ENCODE measurements at regions not wholly inside any gene's neighbourhood (a gene's known extent, or its start where the extent isn't known, plus 50 kb on each side); places are given as distances from the start of the nearest gene placed in this dataset.
A peak's percentile ranks its signal among the peaks of the same experiment; 100 is the strongest.

GRCh38 chrX:40273356-40274050, 175.7 kb upstream of the BCOR start:
- no peak for DNase-seq (ENCODE audit: low spot score)

DNA sequence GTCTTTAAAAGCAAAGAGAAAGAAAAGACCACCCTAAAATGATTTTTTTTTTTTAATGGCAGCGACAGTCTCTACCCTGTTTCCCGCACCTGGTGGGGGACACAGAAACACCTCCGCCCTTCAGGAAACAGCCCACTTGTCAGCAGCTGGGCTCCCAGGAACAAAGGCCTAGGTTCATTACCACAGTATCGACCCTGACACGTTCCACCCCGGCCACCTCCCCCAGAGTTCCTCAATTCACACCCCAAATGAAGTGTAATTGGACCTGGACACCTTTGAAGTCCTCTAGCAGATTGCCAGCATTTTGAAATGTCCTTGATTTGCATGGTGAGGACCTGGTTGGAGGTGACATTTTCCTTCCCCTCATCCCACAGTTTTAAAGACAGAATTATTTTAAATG, 175.0 kb upstream of the BCOR start:
- no peak for DNase-seq (ENCODE audit: low spot score)

- no peak for DNase-seq (ENCODE audit: low spot score)
Observed at GRCh38 chrX:40272141-40272540, 174.4 kb upstream of the BCOR start.

DNA sequence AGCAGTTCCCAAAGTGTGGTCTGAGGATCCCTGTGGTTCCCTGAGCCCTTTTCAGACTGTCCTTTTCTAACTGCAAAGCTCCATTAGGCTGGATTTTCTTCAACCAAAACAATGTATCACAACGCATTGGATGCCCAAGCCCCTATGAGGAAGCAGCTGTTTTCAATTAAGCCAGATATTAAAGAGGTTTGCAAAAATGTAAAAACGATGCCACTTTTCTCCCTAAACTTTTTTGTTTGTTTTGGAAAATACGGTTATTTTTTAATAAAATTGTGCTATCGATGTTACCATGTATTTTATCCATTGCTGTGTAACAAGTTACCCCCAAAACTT, 170.4 kb upstream of the BCOR start:
- DNase-seq (ENCODE audit: low spot score) = no peak

- DNase-seq (ENCODE audit: low spot score) = no peak
Observed at GRCh38 chrX:40267334-40268187, 169.8 kb upstream of the BCOR start.

- DNase-seq (ENCODE audit: low spot score) = peak; percentile 83
Observed at GRCh38 chrX:40266490-40267333, 169.0 kb upstream of the BCOR start.

GRCh38 chrX:40265936-40266335, 168.2 kb upstream of the BCOR start:
- DNase-seq (ENCODE audit: low spot score) = no peak

- no peak for DNase-seq (ENCODE audit: low spot score)
Observed at GRCh38 chrX:40263014-40263560, 165.3 kb upstream of the BCOR start.

GRCh38 chrX:40262157-40263013, 164.6 kb upstream of the BCOR start:
- no peak for DNase-seq (ENCODE audit: low spot score)

- DNase-seq (ENCODE audit: low spot score) = no peak
Observed at GRCh38 chrX:40261833-40262156, 164.0 kb upstream of the BCOR start.

GRCh38 chrX:40260146-40260747, 162.5 kb upstream of the BCOR start:
- no peak for DNase-seq (ENCODE audit: low spot score)

DNA sequence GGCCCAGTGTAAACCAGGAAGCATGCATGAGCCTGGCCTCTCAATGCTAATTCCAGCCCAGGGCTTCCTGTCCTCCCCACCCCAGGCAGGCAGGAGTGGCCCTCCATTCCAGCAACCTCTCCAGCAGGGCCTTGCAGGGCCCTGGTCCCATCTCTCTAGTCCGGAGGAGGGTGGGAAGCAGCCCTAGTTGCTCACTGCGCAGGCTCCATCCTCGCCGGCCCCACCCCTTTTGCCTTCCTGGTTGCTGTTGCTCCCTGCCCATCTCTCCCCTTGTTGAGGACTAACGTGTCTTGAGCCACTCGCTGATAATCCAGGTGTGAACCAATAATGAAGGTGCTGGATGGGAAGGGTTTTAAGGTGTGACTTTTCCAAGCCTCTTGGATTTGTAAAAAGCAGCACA, 161.2 kb upstream of the BCOR start:
- no peak for DNase-seq (ENCODE audit: low spot score)

DNA sequence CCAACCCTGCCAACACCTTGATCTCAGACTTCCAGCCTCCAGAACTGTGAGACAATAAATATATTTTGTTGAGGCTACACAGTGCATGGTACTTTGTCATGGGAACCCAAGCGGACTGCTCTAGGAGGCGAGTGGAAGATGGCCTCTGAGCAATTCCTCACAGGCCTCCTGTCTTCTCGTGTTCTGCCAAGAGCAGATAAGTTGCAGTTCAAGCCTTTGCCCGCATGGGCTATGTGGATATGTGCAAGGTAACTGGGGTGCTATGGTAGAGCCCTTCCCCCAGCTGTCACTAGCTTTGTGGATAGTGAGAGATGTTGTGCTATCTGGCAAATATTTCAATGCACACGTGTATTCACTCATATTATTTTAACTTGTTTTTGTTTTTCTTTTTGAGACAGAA, 156.0 kb upstream of the BCOR start:
- no peak for DNase-seq (ENCODE audit: low spot score)

GRCh38 chrX:40249582-40249981, 151.8 kb upstream of the BCOR start:
- DNase-seq (ENCODE audit: low spot score) = no peak

GRCh38 chrX:40248822-40249221, 151.1 kb upstream of the BCOR start:
- DNase-seq (ENCODE audit: low spot score) = no peak

GRCh38 chrX:40247848-40248622, 150.3 kb upstream of the BCOR start:
- no peak for DNase-seq (ENCODE audit: low spot score)

DNA sequence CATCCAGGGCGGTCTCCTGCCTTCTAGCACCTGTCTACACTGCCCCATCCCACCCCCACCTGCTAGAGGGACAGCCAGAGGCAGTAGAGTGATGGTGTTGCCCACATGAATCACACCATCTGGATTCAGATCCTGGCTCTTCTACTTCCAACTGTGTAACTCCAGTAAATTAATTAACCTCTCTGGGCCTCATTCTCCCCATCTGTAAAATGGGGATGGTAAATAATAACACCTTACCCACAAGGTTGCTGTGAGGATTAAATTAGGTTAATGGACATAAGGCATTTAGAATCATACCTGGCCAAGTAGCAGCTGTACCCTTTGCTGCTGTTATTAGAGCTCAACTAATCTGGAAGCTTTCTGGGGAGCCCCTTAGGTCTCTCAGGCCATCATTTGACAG, 149.6 kb upstream of the BCOR start:
- DNase-seq (ENCODE audit: low spot score) = no peak

- DNase-seq (ENCODE audit: low spot score) = no peak
Observed at GRCh38 chrX:40245488-40246071, 147.8 kb upstream of the BCOR start.

GRCh38 chrX:40244980-40245379, 147.2 kb upstream of the BCOR start:
- DNase-seq (ENCODE audit: low spot score) = no peak
